Glomerular endothelial cell (primary cell): ENCODE measurements at regions not wholly inside any gene's neighbourhood (a gene's known extent, or its start where the extent isn't known, plus 50 kb on each side); places are given as distances from the start of the nearest gene placed in this dataset.

ENCODE experiments used
- DNase-seq: peaks from one replicate; pipeline ENCODE4 v3.0.0-alpha.2; 2011; ENCODE audit warnings: low read depth, low spot score; ENCODE audit errors: extremely low read depth

GRCh38 chr2:78420132-78420531 lies 605.4 kb upstream of the REG3G start:
- DNase-seq: no peak

- DNase-seq: no peak
Observed at GRCh38 chr2:78423631-78424030, 601.9 kb upstream of the REG3G start.

- no peak for DNase-seq
Observed at GRCh38 chr2:78427170-78427569, 598.3 kb upstream of the REG3G start.

GRCh38 chr2:78431241-78431640 lies 594.3 kb upstream of the REG3G start:
- no peak for DNase-seq

DNA sequence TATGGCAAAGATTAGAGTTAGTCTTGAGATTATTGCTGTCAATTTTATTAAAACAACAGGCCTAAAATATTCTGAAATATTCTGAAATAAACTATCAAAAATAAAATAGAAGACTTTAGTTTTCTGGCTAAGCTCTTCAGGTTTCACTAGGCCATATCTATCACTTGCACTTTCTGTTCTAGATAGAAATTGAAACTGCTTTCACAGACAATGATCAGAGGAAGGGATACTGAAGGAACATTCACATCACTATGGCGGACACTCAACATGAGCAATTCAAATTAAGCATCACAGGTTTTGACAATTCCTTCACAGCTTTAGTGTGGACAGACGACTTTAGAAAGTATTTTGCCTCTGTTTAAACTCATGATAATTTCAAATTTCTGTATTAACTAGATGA lies 586.4 kb upstream of the REG3G start:
- DNase-seq: no peak

- no peak for DNase-seq
Observed at GRCh38 chr2:78455586-78455985, 569.9 kb upstream of the REG3G start.

- no peak for DNase-seq
Observed at GRCh38 chr2:78457269-78457668, 568.2 kb upstream of the REG3G start.

DNA sequence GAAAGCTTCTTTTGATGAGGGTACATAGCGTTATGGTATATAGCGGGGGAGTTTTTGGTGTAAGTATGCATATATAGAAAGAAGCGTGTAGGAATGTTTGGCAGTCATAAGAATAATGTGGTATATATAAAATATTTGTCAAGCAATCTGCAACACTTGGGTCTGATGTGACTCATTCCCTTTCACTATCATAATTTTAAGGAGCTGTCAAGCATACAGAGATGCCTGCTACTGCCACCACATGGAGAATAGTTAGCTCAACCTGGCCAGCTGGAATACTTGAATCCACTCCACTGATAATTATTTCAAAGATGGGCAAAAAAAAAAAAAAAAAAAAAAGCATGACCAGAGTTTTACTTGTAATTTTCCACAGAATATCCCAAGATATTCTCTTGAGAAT lies 559.8 kb upstream of the REG3G start:
- no peak for DNase-seq

DNA sequence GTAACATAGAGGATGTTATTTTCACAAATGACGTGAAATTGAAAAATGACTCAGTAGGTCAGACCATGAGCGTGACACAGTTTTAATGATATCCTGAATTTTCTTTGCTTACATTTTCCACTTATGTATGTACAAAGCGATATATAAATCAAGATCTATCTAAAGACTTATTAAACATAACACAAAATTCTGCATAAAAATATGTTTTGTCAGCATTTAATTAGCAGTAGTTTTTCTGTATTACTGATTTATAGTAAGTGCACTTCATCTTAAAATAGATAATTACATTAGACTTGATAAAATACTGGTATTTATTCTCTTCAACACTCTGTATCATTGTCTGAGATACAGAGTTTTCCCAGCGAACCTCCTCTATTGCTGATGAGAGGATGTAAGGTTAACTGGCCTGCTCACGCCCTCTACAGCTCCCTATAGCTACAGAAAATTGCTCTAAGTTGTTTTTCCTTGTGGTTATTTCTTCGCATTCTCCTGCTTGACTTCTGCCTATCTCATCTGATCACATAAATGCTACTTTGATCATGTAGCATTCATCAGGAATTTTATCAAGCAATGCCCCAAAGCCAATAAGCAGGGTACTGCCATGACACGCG lies 548.8 kb upstream of the REG3G start:
- no peak for DNase-seq

GRCh38 chr2:78486565-78486964 lies 538.9 kb upstream of the REG3G start:
- no peak for DNase-seq

- DNase-seq: no peak
Observed at GRCh38 chr2:78498125-78498524, 527.4 kb upstream of the REG3G start.

DNA sequence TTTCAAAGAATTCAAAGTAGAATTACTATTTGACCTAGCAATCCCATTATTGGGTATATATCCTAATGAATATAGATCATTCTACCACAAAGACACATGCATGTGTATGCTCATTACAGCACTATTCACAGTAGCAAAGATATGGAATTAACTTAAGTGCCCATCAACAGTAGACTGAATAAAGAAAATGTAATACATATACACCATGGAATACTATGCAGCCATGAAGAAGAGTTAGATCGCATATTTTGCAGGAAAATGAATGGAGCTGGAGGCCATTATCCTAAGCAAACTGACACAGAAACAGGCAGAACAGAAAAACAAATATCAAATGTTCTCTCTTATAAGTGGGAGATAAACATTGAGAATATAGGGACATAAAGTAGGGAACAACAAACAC lies 519.2 kb upstream of the REG3G start:
- no peak for DNase-seq

- DNase-seq: no peak
Observed at GRCh38 chr2:78521938-78522337, 503.6 kb upstream of the REG3G start.

DNA sequence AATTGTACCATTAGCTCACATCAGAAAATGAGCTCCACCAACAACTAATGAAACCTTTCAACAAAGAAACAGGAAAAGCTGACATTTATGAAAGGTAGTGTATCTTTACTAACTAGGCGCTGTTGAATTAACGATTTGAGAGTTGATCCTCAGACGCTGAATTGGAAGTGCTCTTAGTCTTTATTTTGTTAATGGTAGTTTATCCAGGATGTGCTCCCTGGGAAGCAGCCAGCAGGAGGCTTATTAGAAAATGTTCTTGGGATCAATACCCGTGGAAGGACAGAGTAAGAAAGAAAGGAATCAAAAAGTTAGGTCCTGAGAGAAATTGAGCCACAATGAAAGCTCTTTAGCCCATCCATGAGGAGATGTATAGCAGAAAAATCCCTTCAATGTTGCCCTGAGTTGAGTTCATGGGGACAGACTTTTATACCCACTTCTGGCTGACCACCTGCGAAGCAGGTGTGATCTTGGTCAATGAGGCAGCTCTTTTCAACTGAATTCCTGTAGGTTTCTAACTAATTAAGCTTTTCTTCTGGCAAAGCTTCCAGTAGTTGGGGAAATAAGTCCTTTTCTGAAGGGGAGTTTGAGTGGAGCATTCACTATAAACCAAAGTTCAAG lies 492.6 kb upstream of the REG3G start:
- DNase-seq: no peak

- no peak for DNase-seq
Observed at GRCh38 chr2:78535395-78535794, 490.1 kb upstream of the REG3G start.

- no peak for DNase-seq
Observed at GRCh38 chr2:78538322-78538721, 487.2 kb upstream of the REG3G start.

DNA sequence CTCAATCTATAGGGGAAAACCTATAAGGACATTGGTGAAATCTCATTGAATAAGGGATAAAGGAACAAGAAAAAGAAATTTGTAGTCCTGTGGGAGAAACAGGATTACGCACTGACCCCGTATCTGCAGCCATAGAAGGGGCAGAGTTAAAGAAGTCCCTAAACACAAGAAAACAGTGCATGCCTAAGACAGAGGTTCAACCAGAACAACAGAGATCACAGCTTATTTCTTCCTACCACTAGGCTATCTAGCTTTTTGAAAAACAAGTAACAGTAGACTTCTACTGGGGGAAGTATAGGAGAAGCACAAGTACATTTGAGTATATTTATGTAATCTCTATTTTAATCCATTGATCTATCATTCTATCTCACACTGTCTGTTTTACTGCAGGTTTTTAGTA lies 485.2 kb upstream of the REG3G start:
- no peak for DNase-seq

- DNase-seq: no peak
Observed at GRCh38 chr2:78541088-78541450, 484.4 kb upstream of the REG3G start.

- DNase-seq: no peak
Observed at GRCh38 chr2:78541451-78542267, 483.8 kb upstream of the REG3G start.

DNA sequence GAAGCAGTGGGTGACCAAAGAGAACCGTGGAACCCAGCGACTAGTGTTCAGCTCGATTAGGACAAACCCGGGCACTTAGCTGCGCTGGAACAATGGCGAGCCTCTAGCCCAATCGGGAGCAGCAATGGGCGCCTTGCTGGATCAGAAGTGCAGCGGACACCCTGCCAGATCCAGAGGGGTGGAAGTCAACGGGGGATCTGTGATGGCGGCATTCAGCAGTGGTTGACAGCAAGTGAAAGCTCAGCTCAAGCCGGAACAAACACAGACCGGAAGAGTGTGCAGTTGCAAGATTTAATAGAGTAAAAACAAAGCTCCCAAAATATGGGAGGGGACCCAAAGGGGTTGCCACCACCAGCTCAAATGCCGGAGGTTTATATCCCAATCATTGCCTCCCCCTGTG lies 478.7 kb upstream of the REG3G start:
- no peak for DNase-seq

DNA sequence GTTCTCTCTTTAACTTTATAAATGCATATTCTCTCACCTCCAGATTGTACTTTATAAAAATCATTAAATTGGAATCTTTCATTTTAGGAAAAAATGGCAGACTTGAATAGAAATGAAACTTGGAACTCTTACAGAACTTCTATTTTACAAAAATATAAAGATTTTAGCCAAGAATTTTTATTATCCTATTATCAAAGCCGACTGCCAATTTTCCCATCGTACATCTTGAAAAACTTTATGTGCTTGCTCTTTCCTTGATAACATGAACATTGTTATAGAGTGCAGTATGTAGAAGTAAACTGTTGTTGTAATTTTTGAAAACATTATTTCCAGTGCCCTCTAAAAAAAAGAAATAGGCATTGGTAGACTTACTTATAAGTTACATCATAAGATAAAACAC lies 475.7 kb upstream of the REG3G start:
- DNase-seq: no peak
